HCT116 (cell line): ENCODE measurements at regions not wholly inside any gene's neighbourhood (a gene's known extent, or its start where the extent isn't known, plus 50 kb on each side); places are given as distances from the start of the nearest gene placed in this dataset.

Experiments used
- ATAC-seq: fragments of 200-7000 bp; cut with Tn5 transposase; 2 replicates; pipeline ENCODE4 v1.9.1; 2020; ENCODE audit warnings: mild to moderate bottlenecking, moderate library complexity
- BruUV-seq: library from RNA; stranded (reverse); fragments of 400-500 nt; replicated peaks from 2 replicates; lab custom pipeline; 2021; lab: Mats Ljungman, UMichigan
- CTCF ChIA-PET: fragments of 300-600 bp; sonication (Branson Sonifier 250); formaldehyde crosslinking; loops from one replicate; lab custom pipeline; 2021; ENCODE audit warnings: antibody characterized with exemption; lab: Charles Lee
- POLR2A ChIA-PET: fragments of 300-600, 350-600 bp; sonication (Branson Sonifier 250); formaldehyde crosslinking; loops from one replicate; lab custom pipeline; 2021; ENCODE audit warnings: antibody characterized with exemption; lab: Charles Lee
- RAD21 ChIA-PET, 2 experiments: fragments of 300-600 bp; sonication (Branson Sonifier 250); formaldehyde crosslinking; loops; one replicate each; lab custom pipeline; 2023; ENCODE audit warnings: low total read pairs in 2 of 2; ENCODE audit not compliant: uncharacterized antibody in 2 of 2, unreplicated experiment in 2 of 2, low non-redundant PET in 1 of 2; lab: Charles Lee
- DNase-seq: peaks from one replicate; pipeline ENCODE4 v3.0.0-alpha.2; 2010; ENCODE audit warnings: low read depth, low spot score
- H2AFZ ChIP-seq: fragments of 200-600 bp; shearing (Covaris generic), sonication (generic); 2 replicates; pipeline ENCODE4 v1.6.1; 2017; ENCODE audit warnings: low read depth, mixed run types, mixed read lengths, antibody characterized with exemption, low read length; ENCODE audit not compliant: poor library complexity, severe bottlenecking
- H3K27ac ChIP-seq: 2 replicates; pipeline ENCODE4 v1.5.1; 2012; ENCODE audit warnings: low read depth, low read length
- H3K27me3 ChIP-seq: fragments of 200-600 bp; sonication (generic); 2 replicates; pipeline ENCODE4 v1.6.1; 2016; ENCODE audit warnings: mixed run types, low read length, mixed read lengths; ENCODE audit not compliant: insufficient read depth
- H3K36me3 ChIP-seq, 2 experiments: fragments of 200-500 bp in 1 of 2; fragments of 200-600 bp in 1 of 2; sonication (Bioruptor generic) in 1 of 2; sonication (generic) in 1 of 2; 2 replicates each; pipeline versions ENCODE4 v1.5.1 to v1.6.1; 2014 to 2016; ENCODE audit warnings: low read length in 2 of 2, inconsistent platforms in 1 of 2, mixed read lengths in 1 of 2, mixed run types in 1 of 2; ENCODE audit not compliant: insufficient read depth in 2 of 2, control insufficient read depth in 1 of 2
- H3K4me1 ChIP-seq, 2 experiments: fragments of 200-600 bp in 1 of 2; sonication (generic) in 1 of 2; 2 replicates each; pipeline versions ENCODE4 v1.5.1 to v1.6.1; 2012 to 2017; ENCODE audit warnings: low read length in 2 of 2, inconsistent platforms in 1 of 2, mild to moderate bottlenecking in 1 of 2, mixed read lengths in 1 of 2, mixed run types in 1 of 2, moderate library complexity in 1 of 2; ENCODE audit not compliant: insufficient read depth in 2 of 2, control insufficient read depth in 1 of 2
- H3K4me2 ChIP-seq: fragments of 200-600 bp; sonication (generic); 2 replicates; pipeline ENCODE4 v1.6.1; 2017; ENCODE audit warnings: mixed run types, low read length, mixed read lengths
- H3K4me3 ChIP-seq, 2 experiments: fragments of 200-600 bp in 1 of 2; sonication (generic) in 1 of 2; replicated peaks in 1 of 2; 2 replicates each; pipeline ENCODE4 v1.5.1; 2011 to 2016; ENCODE audit warnings: low read length in 2 of 2, control low read depth in 1 of 2, low read depth in 1 of 2, mild to moderate bottlenecking in 1 of 2, mixed read lengths in 1 of 2, mixed run types in 1 of 2
- H3K79me2 ChIP-seq: fragments of 200-600 bp; sonication (generic); 2 replicates; pipeline ENCODE4 v1.6.1; 2017; ENCODE audit warnings: mild to moderate bottlenecking, mixed run types, low read length, moderate library complexity, mixed read lengths; ENCODE audit not compliant: insufficient read depth
- H3K9ac ChIP-seq: fragments of 200-600 bp; sonication (generic); 2 replicates; pipeline ENCODE4 v1.6.1; 2016; ENCODE audit warnings: low read length, mixed read lengths
- H3K9me2 ChIP-seq: fragments of 200-600 bp; sonication (generic), shearing (Covaris generic); 2 replicates; pipeline ENCODE4 v1.6.1; 2017; ENCODE audit warnings: mixed run types, mild to moderate bottlenecking, moderate library complexity; ENCODE audit not compliant: insufficient read depth
- H3K9me3 ChIP-seq, 2 experiments: fragments of 200-500 bp in 1 of 2; fragments of 200-600 bp in 1 of 2; sonication (Bioruptor generic) in 1 of 2; sonication (generic) in 1 of 2; 2 replicates each; pipeline ENCODE4 v1.6.1; 2014 to 2017; ENCODE audit warnings: low read length in 2 of 2, mixed read lengths in 2 of 2, inconsistent platforms in 1 of 2, low read depth in 1 of 2, mild to moderate bottlenecking in 1 of 2, mixed run types in 1 of 2, moderate library complexity in 1 of 2; ENCODE audit not compliant: control insufficient read depth in 1 of 2, insufficient read depth in 1 of 2
- H4K20me1 ChIP-seq: fragments of 200-600 bp; sonication (generic), shearing (Covaris generic); 2 replicates; pipeline ENCODE4 v1.6.1; 2017; ENCODE audit warnings: mixed run types, mild to moderate bottlenecking, moderate library complexity; ENCODE audit not compliant: insufficient read depth
- ATF3 ChIP-seq: IDR thresholded peaks from 2 replicates; pipeline ENCODE4 v1.6.1; 2012
- CEBPB ChIP-seq: IDR thresholded peaks from 2 replicates; pipeline ENCODE4 v1.6.1; 2012; ENCODE audit warnings: low read depth
- EGR1 ChIP-seq: IDR thresholded peaks from 2 replicates; pipeline ENCODE4 v1.6.1; 2012; ENCODE audit warnings: low read depth
- ELF1 ChIP-seq: IDR thresholded peaks from 2 replicates; pipeline ENCODE4 v1.6.1; 2012; ENCODE audit warnings: low read depth, borderline replicate concordance
- EZH2 ChIP-seq: fragments of 200-600 bp; sonication (generic); IDR thresholded peaks from 2 replicates; pipeline ENCODE4 v1.6.1; 2017; ENCODE audit warnings: antibody characterized with exemption, mixed run types
- EZH2phosphoT487 ChIP-seq: fragments of 200-600 bp; IDR thresholded peaks from 2 replicates; pipeline ENCODE4 v1.6.1; 2018; ENCODE audit warnings: antibody characterized with exemption, borderline replicate concordance
- FOSL1 ChIP-seq: IDR thresholded peaks from 2 replicates; pipeline ENCODE4 v1.6.1; 2012; ENCODE audit warnings: low read depth
- JUND ChIP-seq: IDR thresholded peaks from 2 replicates; pipeline ENCODE4 v1.6.1; 2012
- POLR2A ChIP-seq: IDR thresholded peaks from 2 replicates; pipeline ENCODE4 v1.7.0; 2011; ENCODE audit warnings: borderline replicate concordance; ENCODE audit not compliant: insufficient read depth, insufficient read length; ENCODE audit errors: extremely low read depth
- RAD21 ChIP-seq: IDR thresholded peaks from 2 replicates; pipeline ENCODE4 v1.6.1; 2012; ENCODE audit warnings: low read depth, mild to moderate bottlenecking
- SP1 ChIP-seq: IDR thresholded peaks from 2 replicates; pipeline ENCODE4 v1.6.1; 2012; ENCODE audit warnings: low read depth
- TCF7L2 ChIP-seq: IDR thresholded peaks from 2 replicates; pipeline ENCODE4 v1.7.0; 2011; ENCODE audit warnings: borderline replicate concordance, inconsistent platforms; ENCODE audit not compliant: insufficient read depth, insufficient read length; ENCODE audit errors: extremely low read depth
- YY1 ChIP-seq: IDR thresholded peaks from 2 replicates; pipeline ENCODE4 v1.6.1; 2011; ENCODE audit warnings: low read length, low read depth, moderate library complexity, mild to moderate bottlenecking; ENCODE audit not compliant: insufficient replicate concordance; ENCODE audit errors: extremely low read depth
- ZFX ChIP-seq: fragments of 450-650 bp; IDR thresholded peaks from 2 replicates; pipeline ENCODE4 v1.6.1; 2017
- ZNF274 ChIP-seq: fragments of 200-500 bp; sonication (Bioruptor generic); IDR thresholded peaks from 2 replicates; pipeline ENCODE4 v1.6.1; 2014; ENCODE audit warnings: mild to moderate bottlenecking, low read depth, low read length, inconsistent platforms
- intact Hi-C: fragments of 100-400 bp; cut with micrococcal nuclease; formaldehyde crosslinking; loops from 2 replicates; pipeline ENCODE4 v1.10.0; 2022
- TF ChIP-seq, protein P1 (sequence below): IDR thresholded peaks from 2 replicates; pipeline ENCODE4 v1.6.1; 2011; ENCODE audit warnings: mild to moderate bottlenecking, low read length, moderate library complexity; ENCODE audit not compliant: insufficient replicate concordance; ENCODE audit errors: extremely low read depth
- TF ChIP-seq, protein P2 (sequence below): IDR thresholded peaks from 2 replicates; pipeline ENCODE4 v1.6.1; 2012; ENCODE audit warnings: low read depth
- TF ChIP-seq, protein P3 (sequence below): IDR thresholded peaks from 2 replicates; pipeline ENCODE4 v1.6.1; 2012

- TF ChIP-seq ATF3: no peak
- TF ChIP-seq, protein P1, sequence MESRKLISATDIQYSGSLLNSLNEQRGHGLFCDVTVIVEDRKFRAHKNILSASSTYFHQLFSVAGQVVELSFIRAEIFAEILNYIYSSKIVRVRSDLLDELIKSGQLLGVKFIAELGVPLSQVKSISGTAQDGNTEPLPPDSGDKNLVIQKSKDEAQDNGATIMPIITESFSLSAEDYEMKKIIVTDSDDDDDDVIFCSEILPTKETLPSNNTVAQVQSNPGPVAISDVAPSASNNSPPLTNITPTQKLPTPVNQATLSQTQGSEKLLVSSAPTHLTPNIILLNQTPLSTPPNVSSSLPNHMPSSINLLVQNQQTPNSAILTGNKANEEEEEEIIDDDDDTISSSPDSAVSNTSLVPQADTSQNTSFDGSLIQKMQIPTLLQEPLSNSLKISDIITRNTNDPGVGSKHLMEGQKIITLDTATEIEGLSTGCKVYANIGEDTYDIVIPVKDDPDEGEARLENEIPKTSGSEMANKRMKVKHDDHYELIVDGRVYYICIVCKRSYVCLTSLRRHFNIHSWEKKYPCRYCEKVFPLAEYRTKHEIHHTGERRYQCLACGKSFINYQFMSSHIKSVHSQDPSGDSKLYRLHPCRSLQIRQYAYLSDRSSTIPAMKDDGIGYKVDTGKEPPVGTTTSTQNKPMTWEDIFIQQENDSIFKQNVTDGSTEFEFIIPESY: no peak
- TF ChIP-seq EZH2phosphoT487: no peak
- TF ChIP-seq RAD21: no peak
- TF ChIP-seq TCF7L2: no peak
- TF ChIP-seq CEBPB: no peak
- TF ChIP-seq, protein P2, sequence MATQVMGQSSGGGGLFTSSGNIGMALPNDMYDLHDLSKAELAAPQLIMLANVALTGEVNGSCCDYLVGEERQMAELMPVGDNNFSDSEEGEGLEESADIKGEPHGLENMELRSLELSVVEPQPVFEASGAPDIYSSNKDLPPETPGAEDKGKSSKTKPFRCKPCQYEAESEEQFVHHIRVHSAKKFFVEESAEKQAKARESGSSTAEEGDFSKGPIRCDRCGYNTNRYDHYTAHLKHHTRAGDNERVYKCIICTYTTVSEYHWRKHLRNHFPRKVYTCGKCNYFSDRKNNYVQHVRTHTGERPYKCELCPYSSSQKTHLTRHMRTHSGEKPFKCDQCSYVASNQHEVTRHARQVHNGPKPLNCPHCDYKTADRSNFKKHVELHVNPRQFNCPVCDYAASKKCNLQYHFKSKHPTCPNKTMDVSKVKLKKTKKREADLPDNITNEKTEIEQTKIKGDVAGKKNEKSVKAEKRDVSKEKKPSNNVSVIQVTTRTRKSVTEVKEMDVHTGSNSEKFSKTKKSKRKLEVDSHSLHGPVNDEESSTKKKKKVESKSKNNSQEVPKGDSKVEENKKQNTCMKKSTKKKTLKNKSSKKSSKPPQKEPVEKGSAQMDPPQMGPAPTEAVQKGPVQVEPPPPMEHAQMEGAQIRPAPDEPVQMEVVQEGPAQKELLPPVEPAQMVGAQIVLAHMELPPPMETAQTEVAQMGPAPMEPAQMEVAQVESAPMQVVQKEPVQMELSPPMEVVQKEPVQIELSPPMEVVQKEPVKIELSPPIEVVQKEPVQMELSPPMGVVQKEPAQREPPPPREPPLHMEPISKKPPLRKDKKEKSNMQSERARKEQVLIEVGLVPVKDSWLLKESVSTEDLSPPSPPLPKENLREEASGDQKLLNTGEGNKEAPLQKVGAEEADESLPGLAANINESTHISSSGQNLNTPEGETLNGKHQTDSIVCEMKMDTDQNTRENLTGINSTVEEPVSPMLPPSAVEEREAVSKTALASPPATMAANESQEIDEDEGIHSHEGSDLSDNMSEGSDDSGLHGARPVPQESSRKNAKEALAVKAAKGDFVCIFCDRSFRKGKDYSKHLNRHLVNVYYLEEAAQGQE: no peak
- no peak for TF ChIP-seq ZFX
- no peak for TF ChIP-seq JUND
- no peak for TF ChIP-seq ZNF274
- no peak for TF ChIP-seq FOSL1
- TF ChIP-seq EGR1: no peak
- TF ChIP-seq, protein P3, sequence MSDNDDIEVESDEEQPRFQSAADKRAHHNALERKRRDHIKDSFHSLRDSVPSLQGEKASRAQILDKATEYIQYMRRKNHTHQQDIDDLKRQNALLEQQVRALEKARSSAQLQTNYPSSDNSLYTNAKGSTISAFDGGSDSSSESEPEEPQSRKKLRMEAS: no peak
- no peak for TF ChIP-seq EZH2
- no peak for TF ChIP-seq YY1
- no peak for TF ChIP-seq SP1
- no peak for TF ChIP-seq ELF1
- no peak for TF ChIP-seq POLR2A
- no peak overlapping the region for H3K4me3 ChIP-seq
- H4K20me1 ChIP-seq: no peaks in the 10 kb centered on the region
- no peak overlapping the region for H3K4me2 ChIP-seq
- H3K4me1 ChIP-seq: no peaks in the 10 kb centered on the region
- no peaks in the 10 kb centered on the region for H3K27me3 ChIP-seq
- no peak overlapping the region for H3K27ac ChIP-seq
- DNase-seq: no peak
- H3K9me2 ChIP-seq: no peaks in the 10 kb centered on the region
- H3K9ac ChIP-seq: no peak overlapping the region
- CTCF ChIA-PET: no interaction called here
- ATAC-seq: no peak
- H2AFZ ChIP-seq: no peak overlapping the region
- RAD21 ChIA-PET: no interaction called here
- no peaks in the 10 kb centered on the region for H3K79me2 ChIP-seq
- BruUV-seq: no TSS peak
- intact Hi-C loops: no loop called here
- no peaks in the 10 kb centered on the region for H3K36me3 ChIP-seq
- H3K9me3 ChIP-seq: peaks cover 5 to 15% of the 10 kb centered on the region in 2 experiments; a peak in 2 of 4 replicates
- POLR2A ChIA-PET: no interaction called here
These were observed 718.3 kb downstream of the TLR4 start for GRCh38 chr9:118422508-118422907.
